Heart left ventricle (tissue), 13 donors: ENCODE measurements at regions not wholly inside any gene's neighbourhood (a gene's known extent, or its start where the extent isn't known, plus 50 kb on each side); places are given as distances from the start of the nearest gene placed in this dataset.

Experiments used
- CTCF ChIP-seq, 12 donors: fragments of 200-600 bp; sonication (generic) in 4 of 12; IDR thresholded peaks; one replicate each; pipeline versions ENCODE4 v1.5.0 to v1.8.0; 2018 to 2022; ENCODE audit warnings: antibody characterized with exemption in 12 of 12, mild to moderate bottlenecking in 5 of 12
- POLR2A ChIP-seq, 2 donors: fragments of 450-650 bp; IDR thresholded peaks; one replicate each; pipeline ENCODE4 v1.6.1; 2017; ENCODE audit warnings: antibody characterized with exemption in 2 of 2, mild to moderate bottlenecking in 2 of 2, moderate library complexity in 2 of 2
- donor health status: ischemic (EF 13 %, LVEDD 7.1; RV severe dilation, severe dysfunction).
- donor health status: DM: no; HTN: yes; CAD: no.
- donor health status: DM: no; HTN: no; CAD: no.
- donor health status: ischemic (EF 25% LVEDD 6.9; RV normal size, moderate dysfunction).
- donor health status: ischemic (EF 25% LVEDD 5.7; RV mildly dilated, moderate dysfunction).
- donor health status: ischemic (EF 35%, LVEDD 5.7; RV mildly dilated, moderate dysfunction).
- donor health status: nonischemic (EF 11% LVEDD 7.7; RV severe dilation, severe dysfunction).
- donor health status: DM: yes; HTN: yes; CAD: no.
- donor health status: PGD.
- donor health status: ischemic (EF 29% LVEDD 5.4; RV normal size, mild dysfunction).
- donor health status: nonischemic (EF 23%, LVEDD 6.1; RV moderate dilation, normal function).

GRCh38 chr12:31853977-31854376, 105.2 kb upstream of the RESF1 start:
- TF ChIP-seq POLR2A (IDR thresholded peaks at IDR 0.05) (no peak), CTCF (IDR thresholded peaks at IDR 0.05) (no peak)
